ENCODE measurements at regions not wholly inside any gene's neighbourhood (a gene's known extent, or its start where the extent isn't known, plus 50 kb on each side); places are given as distances from the start of the nearest gene placed in this dataset.

- TF ChIP-seq CTCF (IDR thresholded peaks at IDR 0.05; ENCODE audit: poor library complexity, severe bottlenecking) (no peak), EP300 (conservative IDR thresholded peaks at IDR 0.05; ENCODE audit: poor library complexity, severe bottlenecking) (no peak)
These were observed 282.1 kb upstream of the IRX5 start for GRCh38 chr16:54648575-54648974.
